ENCODE measurements at regions not wholly inside any gene's neighbourhood (a gene's known extent, or its start where the extent isn't known, plus 50 kb on each side); places are given as distances from the start of the nearest gene placed in this dataset.
A peak's percentile ranks its signal among the peaks of the same experiment; 100 is the strongest.

DNA sequence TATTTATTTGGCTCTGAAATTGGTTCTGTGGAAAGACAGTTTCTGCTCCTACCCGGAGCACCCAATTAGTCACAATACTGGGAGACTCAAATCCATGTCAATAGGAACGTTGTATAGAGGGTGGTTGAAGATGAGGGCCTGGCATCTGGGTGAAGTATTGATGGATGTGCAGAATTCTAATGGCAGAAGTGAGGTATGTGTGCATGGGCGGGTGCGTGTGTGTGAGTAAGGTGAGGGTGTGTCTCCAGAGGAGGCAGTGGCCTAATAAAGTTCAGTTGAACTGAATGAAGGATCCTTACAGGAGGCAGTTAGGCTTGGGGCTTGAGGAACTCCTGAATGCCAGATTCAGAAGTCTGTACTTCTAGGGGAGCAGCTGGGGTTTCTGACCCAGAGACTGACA is 71.8 kb upstream of the B3GAT1 start:
- ATAC-seq (replicated peaks) = no peak
- no peaks in the 10 kb centered on the region for H3K4me1 Mint-ChIP-seq
- no peak overlapping the region for H3K4me3 Mint-ChIP-seq
- H3K27ac Mint-ChIP-seq = no peak overlapping the region
- H3K36me3 Mint-ChIP-seq (ENCODE audit: low read depth) = no peaks in the 10 kb centered on the region
- peaks cover 22% of the 10 kb centered on the region for H3K27me3 Mint-ChIP-seq
- no peaks in the 10 kb centered on the region for H3K9me3 Mint-ChIP-seq

DNA sequence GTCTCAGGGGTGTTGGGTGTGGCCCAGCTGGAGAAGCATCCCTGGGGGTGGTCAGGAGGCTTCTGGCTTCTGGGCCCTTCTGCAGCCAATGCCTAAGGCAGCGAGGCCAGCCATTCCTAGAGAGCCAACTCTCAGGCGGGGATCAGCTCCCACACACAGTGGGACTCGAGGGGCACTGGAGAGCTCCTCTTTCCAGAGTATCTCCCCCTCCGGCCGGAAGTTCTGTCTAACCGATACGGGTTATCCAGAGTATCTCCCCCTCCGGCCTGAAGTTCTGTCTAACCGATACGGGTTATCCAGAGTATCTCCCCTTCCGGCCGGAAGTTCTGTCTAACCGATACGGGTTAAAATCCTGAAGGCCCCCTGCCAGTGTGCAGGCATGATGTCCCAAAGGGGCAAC is 71.2 kb upstream of the B3GAT1 start:
- Mint-ChIP-seq H3K27me3 (peaks cover 19% of the 10 kb centered on the region), H3K9me3 (no peaks in the 10 kb centered on the region), H3K4me1 (no peaks in the 10 kb centered on the region), H3K27ac (no peak overlapping the region), H3K4me3 (no peak overlapping the region), H3K36me3 (ENCODE audit: low read depth) (no peaks in the 10 kb centered on the region)
- ATAC-seq (replicated peaks) = no peak

DNA sequence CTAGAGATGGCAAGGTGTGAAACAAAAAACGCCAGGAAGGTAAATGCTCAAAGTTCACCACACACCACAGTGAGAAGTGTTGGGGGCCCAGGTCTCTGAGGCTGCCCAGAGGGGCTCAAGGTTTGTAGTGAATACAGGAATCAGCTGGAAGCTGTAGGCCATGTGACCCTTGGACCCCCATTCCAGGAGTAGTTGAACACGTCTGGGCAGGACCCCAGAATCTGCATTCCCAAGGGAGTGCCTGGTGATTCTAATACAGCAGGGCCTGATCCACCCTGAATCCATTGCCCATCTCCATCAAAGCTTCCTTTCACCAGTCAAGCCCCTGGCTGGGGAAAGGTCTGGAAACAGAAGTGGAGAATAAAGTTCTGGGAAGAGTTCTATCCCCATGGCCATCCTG is 70.8 kb upstream of the B3GAT1 start:
- H3K9me3 Mint-ChIP-seq = no peaks in the 10 kb centered on the region
- H3K36me3 Mint-ChIP-seq (ENCODE audit: low read depth) = no peaks in the 10 kb centered on the region
- H3K4me1 Mint-ChIP-seq = no peaks in the 10 kb centered on the region
- ATAC-seq (replicated peaks) = no peak
- H3K27me3 Mint-ChIP-seq = peaks cover 18% of the 10 kb centered on the region
- H3K27ac Mint-ChIP-seq = no peak overlapping the region
- no peak overlapping the region for H3K4me3 Mint-ChIP-seq

- Mint-ChIP-seq H3K9me3 (no peaks in the 10 kb centered on the region), H3K27me3 (peaks cover 24% of the 10 kb centered on the region), H3K4me3 (no peak overlapping the region), H3K36me3 (ENCODE audit: low read depth) (no peaks in the 10 kb centered on the region), H3K27ac (no peak overlapping the region), H3K4me1 (no peaks in the 10 kb centered on the region)
- no peak for ATAC-seq (replicated peaks)
Measured at GRCh38 chr11:134481933-134482527, 70.0 kb upstream of the B3GAT1 start.

DNA sequence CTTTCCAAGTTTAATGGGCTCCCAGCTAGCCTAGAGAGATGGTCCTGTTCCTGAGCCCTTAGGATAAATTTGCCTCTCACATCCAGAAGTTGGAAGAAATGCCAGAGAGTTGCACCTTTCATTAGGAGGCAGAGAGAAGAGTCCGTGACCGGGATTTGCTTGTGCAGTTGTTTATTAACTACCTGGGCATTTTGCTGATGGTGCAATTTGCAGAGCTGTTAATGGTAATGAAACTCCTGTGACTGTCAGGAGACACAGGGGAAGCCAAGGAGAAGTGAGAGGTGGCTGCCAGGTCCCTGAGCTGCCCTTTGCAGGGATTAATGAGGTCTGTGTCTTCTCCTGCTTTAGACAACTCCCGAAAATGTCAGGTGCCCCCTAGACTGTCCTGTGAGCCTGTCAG is 69.1 kb upstream of the B3GAT1 start:
- Mint-ChIP-seq H3K4me1 (no peaks in the 10 kb centered on the region), H3K9me3 (no peaks in the 10 kb centered on the region), H3K27ac (no peak overlapping the region), H3K27me3 (peaks cover 33% of the 10 kb centered on the region), H3K4me3 (no peak overlapping the region), H3K36me3 (ENCODE audit: low read depth) (no peaks in the 10 kb centered on the region)
- no peak for ATAC-seq (replicated peaks)

GRCh38 chr11:134480136-134480712 is 68.2 kb upstream of the B3GAT1 start:
- Mint-ChIP-seq H3K9me3 (no peaks in the 10 kb centered on the region), H3K4me1 (no peaks in the 10 kb centered on the region), H3K27me3 (peaks cover 30% of the 10 kb centered on the region), H3K4me3 (no peak overlapping the region), H3K27ac (no peak overlapping the region), H3K36me3 (ENCODE audit: low read depth) (no peaks in the 10 kb centered on the region)
- no peak for ATAC-seq (replicated peaks)

DNA sequence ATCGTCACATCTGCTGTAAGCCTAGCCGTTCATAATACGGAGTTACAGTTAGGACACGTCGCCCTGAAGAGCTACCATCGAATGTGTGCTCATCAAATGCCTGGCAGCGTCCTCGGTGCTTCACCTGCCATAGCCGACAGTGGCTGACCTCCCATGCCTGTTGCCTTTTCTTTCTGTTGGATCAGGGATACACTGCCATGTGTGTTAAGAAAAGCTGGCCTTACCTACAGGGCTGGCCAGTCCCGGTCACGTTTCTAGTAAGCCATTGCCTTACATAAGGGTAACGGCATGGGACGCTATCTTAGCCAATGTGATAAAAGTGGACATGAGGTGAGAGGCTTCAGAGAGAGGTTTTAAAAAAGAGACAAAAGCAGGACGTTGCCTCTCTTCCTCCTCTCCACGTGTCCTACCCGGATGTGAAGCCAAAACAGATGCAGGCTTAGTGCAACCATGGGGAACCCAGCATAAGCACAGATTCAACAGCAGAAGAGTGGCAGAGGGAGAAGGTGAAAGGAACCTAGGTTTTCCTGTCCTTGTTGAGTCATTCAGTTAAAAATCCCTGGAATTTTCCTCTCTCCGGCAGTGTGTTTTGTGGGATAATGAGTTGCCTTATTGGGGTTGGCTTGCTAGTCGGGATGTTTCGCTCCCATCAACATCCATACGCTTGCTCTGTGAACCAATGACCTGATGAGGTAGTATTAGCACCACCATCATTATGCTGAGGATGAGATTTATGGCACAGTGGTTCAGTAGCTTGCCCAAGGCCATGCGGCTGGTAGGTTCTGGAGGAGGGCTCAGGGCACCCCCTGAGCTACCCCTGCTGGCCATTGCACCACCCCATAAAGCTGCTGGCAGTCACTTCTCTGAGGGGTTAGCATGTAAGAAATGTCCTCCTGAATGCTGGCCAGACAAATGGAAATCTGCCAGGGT is 67.4 kb upstream of the B3GAT1 start:
- peaks cover 28% of the 10 kb centered on the region for H3K27me3 Mint-ChIP-seq
- H3K4me1 Mint-ChIP-seq = no peaks in the 10 kb centered on the region
- H3K9me3 Mint-ChIP-seq = no peaks in the 10 kb centered on the region
- no peak for ATAC-seq (replicated peaks)
- no peak overlapping the region for H3K27ac Mint-ChIP-seq
- no peaks in the 10 kb centered on the region for H3K36me3 Mint-ChIP-seq (ENCODE audit: low read depth)
- no peak overlapping the region for H3K4me3 Mint-ChIP-seq

DNA sequence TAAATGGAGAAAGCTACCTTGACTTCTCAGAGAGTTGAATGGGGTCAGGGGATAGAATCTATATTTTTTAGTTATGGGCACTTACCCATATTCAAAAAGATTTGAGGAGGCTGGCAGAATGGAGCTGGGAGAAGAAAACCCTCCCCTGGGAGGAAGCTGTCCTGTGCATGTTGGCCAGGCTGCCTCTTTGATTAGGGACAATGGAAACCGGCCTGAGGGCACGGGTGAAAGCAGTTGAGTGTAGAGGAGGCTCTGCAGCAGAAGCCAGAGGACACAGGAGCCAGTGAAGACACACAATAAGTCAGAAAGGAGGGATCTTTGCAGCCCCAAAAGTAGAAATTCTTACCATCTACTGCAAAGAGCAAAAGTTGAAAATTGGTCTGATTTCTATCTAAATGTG is 66.6 kb upstream of the B3GAT1 start:
- Mint-ChIP-seq H3K9me3 (no peaks in the 10 kb centered on the region), H3K27ac (no peak overlapping the region), H3K4me1 (no peaks in the 10 kb centered on the region), H3K36me3 (ENCODE audit: low read depth) (no peaks in the 10 kb centered on the region), H3K4me3 (no peak overlapping the region), H3K27me3 (peaks cover 30% of the 10 kb centered on the region)
- no peak for ATAC-seq (replicated peaks)

GRCh38 chr11:134478176-134478575 is 66.1 kb upstream of the B3GAT1 start:
- no peak for ATAC-seq (replicated peaks)
- H3K36me3 Mint-ChIP-seq (ENCODE audit: low read depth) = no peaks in the 10 kb centered on the region
- H3K4me3 Mint-ChIP-seq = no peak overlapping the region
- H3K27ac Mint-ChIP-seq = no peak overlapping the region
- H3K27me3 Mint-ChIP-seq = peaks cover 35% of the 10 kb centered on the region
- no peaks in the 10 kb centered on the region for H3K9me3 Mint-ChIP-seq
- H3K4me1 Mint-ChIP-seq = no peaks in the 10 kb centered on the region

GRCh38 chr11:134477486-134477885 is 65.4 kb upstream of the B3GAT1 start:
- no peak for ATAC-seq (replicated peaks)
- H3K9me3 Mint-ChIP-seq = no peaks in the 10 kb centered on the region
- no peaks in the 10 kb centered on the region for H3K36me3 Mint-ChIP-seq (ENCODE audit: low read depth)
- H3K4me1 Mint-ChIP-seq = no peaks in the 10 kb centered on the region
- H3K4me3 Mint-ChIP-seq = no peak overlapping the region
- H3K27ac Mint-ChIP-seq = no peak overlapping the region
- peaks cover 38% of the 10 kb centered on the region for H3K27me3 Mint-ChIP-seq

DNA sequence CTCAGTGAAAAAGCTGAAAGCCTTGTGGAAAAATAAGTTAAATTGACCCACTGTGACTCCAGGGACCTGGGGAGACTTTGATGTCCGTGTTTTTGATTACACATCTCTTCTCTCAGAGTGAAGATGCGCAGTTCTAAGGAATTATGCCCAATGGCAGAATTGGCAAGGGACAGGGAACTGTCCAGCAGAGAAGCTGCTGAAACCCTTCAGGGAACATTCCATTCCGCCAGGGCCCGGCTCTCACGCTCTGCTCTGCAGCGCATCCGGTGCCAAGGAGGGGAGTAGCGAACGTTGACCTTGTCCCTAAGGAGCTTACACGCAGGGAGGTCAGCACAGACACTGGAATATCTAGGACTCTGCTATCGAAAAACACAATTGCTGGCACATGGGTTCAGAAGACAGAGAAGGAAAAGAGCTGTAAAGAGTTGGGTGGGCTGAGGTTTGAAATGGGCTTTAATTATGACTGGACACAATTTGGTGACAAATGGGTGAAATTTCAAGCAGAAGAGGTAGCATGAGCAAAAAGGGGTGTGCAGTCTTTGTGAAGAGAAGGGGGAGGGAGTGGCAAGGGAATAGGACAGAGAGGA is 64.5 kb upstream of the B3GAT1 start:
- Mint-ChIP-seq H3K36me3 (ENCODE audit: low read depth) (no peaks in the 10 kb centered on the region), H3K27me3 (peaks cover 42% of the 10 kb centered on the region), H3K27ac (no peak overlapping the region), H3K9me3 (no peaks in the 10 kb centered on the region), H3K4me3 (no peak overlapping the region), H3K4me1 (no peaks in the 10 kb centered on the region)
- no peak for ATAC-seq (replicated peaks)

GRCh38 chr11:134475951-134476350 is 63.9 kb upstream of the B3GAT1 start:
- no peak overlapping the region for H3K27ac Mint-ChIP-seq
- ATAC-seq (replicated peaks) = no peak
- no peaks in the 10 kb centered on the region for H3K4me1 Mint-ChIP-seq

GRCh38 chr11:134474942-134475341 is 62.9 kb upstream of the B3GAT1 start:
- no peak overlapping the region for H3K4me3 Mint-ChIP-seq
- no peak overlapping the region for H3K27ac Mint-ChIP-seq
- peak; percentile 23 for ATAC-seq (replicated peaks)
- H3K4me1 Mint-ChIP-seq = no peaks in the 10 kb centered on the region
- H3K27me3 Mint-ChIP-seq = peaks cover 47% of the 10 kb centered on the region
- H3K9me3 Mint-ChIP-seq = no peaks in the 10 kb centered on the region
- H3K36me3 Mint-ChIP-seq (ENCODE audit: low read depth) = no peaks in the 10 kb centered on the region

More at GRCh38 chr11:134475951-134476350, 63.9 kb upstream of the B3GAT1 start:
- Mint-ChIP-seq H3K36me3 (ENCODE audit: low read depth) (no peaks in the 10 kb centered on the region), H3K27me3 (peaks cover 47% of the 10 kb centered on the region), H3K9me3 (no peaks in the 10 kb centered on the region), H3K4me3 (no peak overlapping the region)

DNA sequence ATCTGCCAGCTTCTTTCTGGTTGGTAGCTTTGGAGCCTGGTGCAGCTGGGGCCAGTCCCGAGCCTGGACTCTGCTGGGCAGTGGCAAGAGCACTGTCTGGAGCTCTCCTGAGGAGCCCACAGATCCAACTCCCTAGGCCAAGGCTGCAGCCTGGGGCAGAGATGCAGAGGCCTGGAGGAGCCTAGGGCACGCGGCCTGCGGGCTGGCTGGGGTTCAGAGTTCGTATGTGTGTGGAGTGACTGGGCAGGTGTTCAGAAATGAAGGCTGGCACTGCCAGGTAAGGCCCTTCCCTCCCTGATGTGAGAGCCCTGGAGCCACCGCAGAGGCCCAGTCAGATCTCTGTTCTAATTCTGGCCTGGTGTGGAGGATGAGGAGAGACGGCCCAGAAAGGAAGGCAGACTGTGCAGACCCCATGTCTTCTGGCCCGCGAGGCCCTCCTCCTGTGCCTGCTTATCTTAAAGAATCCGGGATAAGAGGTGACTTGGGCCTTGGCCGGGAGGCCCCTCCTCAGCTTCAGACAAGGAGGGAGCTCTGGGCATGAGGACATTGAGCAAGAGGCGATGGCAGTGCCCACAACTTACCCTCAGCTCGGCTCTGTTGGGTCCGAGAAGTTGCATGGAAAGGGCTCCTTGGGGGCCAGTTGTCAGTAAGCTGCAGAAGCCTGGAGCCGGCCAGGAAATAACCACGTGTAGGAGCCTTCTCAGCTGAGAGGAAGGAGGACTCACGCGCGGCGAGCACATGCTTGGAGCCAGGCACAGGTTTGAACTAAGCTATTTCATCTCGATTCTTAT is 62.2 kb upstream of the B3GAT1 start:
- Mint-ChIP-seq H3K27ac (no peak overlapping the region), H3K4me1 (no peaks in the 10 kb centered on the region)

More for the DNA sequence above, 62.2 kb upstream of the B3GAT1 start:
- H3K27me3 Mint-ChIP-seq = peaks cover 47% of the 10 kb centered on the region
- H3K36me3 Mint-ChIP-seq (ENCODE audit: low read depth) = no peaks in the 10 kb centered on the region
- no peak for ATAC-seq (replicated peaks)
- H3K4me3 Mint-ChIP-seq = no peak overlapping the region
- H3K9me3 Mint-ChIP-seq = no peaks in the 10 kb centered on the region
